HCT116 (cell line): ENCODE measurements at regions not wholly inside any gene's neighbourhood (a gene's known extent, or its start where the extent isn't known, plus 50 kb on each side); places are given as distances from the start of the nearest gene placed in this dataset.

ENCODE experiments used
- ATAC-seq: fragments of 200-7000 bp; cut with Tn5 transposase; 2 replicates; pipeline ENCODE4 v1.9.1; 2020; ENCODE audit warnings: mild to moderate bottlenecking, moderate library complexity
- BruUV-seq: library from RNA; stranded (reverse); fragments of 400-500 nt; replicated peaks from 2 replicates; lab custom pipeline; 2021; lab: Mats Ljungman, UMichigan
- CTCF ChIA-PET: fragments of 300-600 bp; sonication (Branson Sonifier 250); formaldehyde crosslinking; loops from one replicate; lab custom pipeline; 2021; ENCODE audit warnings: antibody characterized with exemption; lab: Charles Lee
- POLR2A ChIA-PET: fragments of 300-600, 350-600 bp; sonication (Branson Sonifier 250); formaldehyde crosslinking; loops from one replicate; lab custom pipeline; 2021; ENCODE audit warnings: antibody characterized with exemption; lab: Charles Lee
- RAD21 ChIA-PET, 2 experiments: fragments of 300-600 bp; sonication (Branson Sonifier 250); formaldehyde crosslinking; loops; one replicate each; lab custom pipeline; 2023; ENCODE audit warnings: low total read pairs in 2 of 2; ENCODE audit not compliant: uncharacterized antibody in 2 of 2, unreplicated experiment in 2 of 2, low non-redundant PET in 1 of 2; lab: Charles Lee
- DNase-seq: peaks from one replicate; pipeline ENCODE4 v3.0.0-alpha.2; 2010; ENCODE audit warnings: low read depth, low spot score
- H2AFZ ChIP-seq: fragments of 200-600 bp; shearing (Covaris generic), sonication (generic); 2 replicates; pipeline ENCODE4 v1.6.1; 2017; ENCODE audit warnings: low read depth, mixed run types, mixed read lengths, antibody characterized with exemption, low read length; ENCODE audit not compliant: poor library complexity, severe bottlenecking
- H3K27ac ChIP-seq: 2 replicates; pipeline ENCODE4 v1.5.1; 2012; ENCODE audit warnings: low read depth, low read length
- H3K27me3 ChIP-seq: fragments of 200-600 bp; sonication (generic); 2 replicates; pipeline ENCODE4 v1.6.1; 2016; ENCODE audit warnings: mixed run types, low read length, mixed read lengths; ENCODE audit not compliant: insufficient read depth
- H3K36me3 ChIP-seq, 2 experiments: fragments of 200-500 bp in 1 of 2; fragments of 200-600 bp in 1 of 2; sonication (Bioruptor generic) in 1 of 2; sonication (generic) in 1 of 2; 2 replicates each; pipeline versions ENCODE4 v1.5.1 to v1.6.1; 2014 to 2016; ENCODE audit warnings: low read length in 2 of 2, inconsistent platforms in 1 of 2, mixed read lengths in 1 of 2, mixed run types in 1 of 2; ENCODE audit not compliant: insufficient read depth in 2 of 2, control insufficient read depth in 1 of 2
- H3K4me1 ChIP-seq, 2 experiments: fragments of 200-600 bp in 1 of 2; sonication (generic) in 1 of 2; 2 replicates each; pipeline versions ENCODE4 v1.5.1 to v1.6.1; 2012 to 2017; ENCODE audit warnings: low read length in 2 of 2, inconsistent platforms in 1 of 2, mild to moderate bottlenecking in 1 of 2, mixed read lengths in 1 of 2, mixed run types in 1 of 2, moderate library complexity in 1 of 2; ENCODE audit not compliant: insufficient read depth in 2 of 2, control insufficient read depth in 1 of 2
- H3K4me2 ChIP-seq: fragments of 200-600 bp; sonication (generic); 2 replicates; pipeline ENCODE4 v1.6.1; 2017; ENCODE audit warnings: mixed run types, low read length, mixed read lengths
- H3K4me3 ChIP-seq, 2 experiments: fragments of 200-600 bp in 1 of 2; sonication (generic) in 1 of 2; replicated peaks in 1 of 2; 2 replicates each; pipeline ENCODE4 v1.5.1; 2011 to 2016; ENCODE audit warnings: low read length in 2 of 2, control low read depth in 1 of 2, low read depth in 1 of 2, mild to moderate bottlenecking in 1 of 2, mixed read lengths in 1 of 2, mixed run types in 1 of 2
- H3K79me2 ChIP-seq: fragments of 200-600 bp; sonication (generic); 2 replicates; pipeline ENCODE4 v1.6.1; 2017; ENCODE audit warnings: mild to moderate bottlenecking, mixed run types, low read length, moderate library complexity, mixed read lengths; ENCODE audit not compliant: insufficient read depth
- H3K9ac ChIP-seq: fragments of 200-600 bp; sonication (generic); 2 replicates; pipeline ENCODE4 v1.6.1; 2016; ENCODE audit warnings: low read length, mixed read lengths
- H3K9me2 ChIP-seq: fragments of 200-600 bp; sonication (generic), shearing (Covaris generic); 2 replicates; pipeline ENCODE4 v1.6.1; 2017; ENCODE audit warnings: mixed run types, mild to moderate bottlenecking, moderate library complexity; ENCODE audit not compliant: insufficient read depth
- H3K9me3 ChIP-seq, 2 experiments: fragments of 200-500 bp in 1 of 2; fragments of 200-600 bp in 1 of 2; sonication (Bioruptor generic) in 1 of 2; sonication (generic) in 1 of 2; 2 replicates each; pipeline ENCODE4 v1.6.1; 2014 to 2017; ENCODE audit warnings: low read length in 2 of 2, mixed read lengths in 2 of 2, inconsistent platforms in 1 of 2, low read depth in 1 of 2, mild to moderate bottlenecking in 1 of 2, mixed run types in 1 of 2, moderate library complexity in 1 of 2; ENCODE audit not compliant: control insufficient read depth in 1 of 2, insufficient read depth in 1 of 2
- H4K20me1 ChIP-seq: fragments of 200-600 bp; sonication (generic), shearing (Covaris generic); 2 replicates; pipeline ENCODE4 v1.6.1; 2017; ENCODE audit warnings: mixed run types, mild to moderate bottlenecking, moderate library complexity; ENCODE audit not compliant: insufficient read depth
- EGR1 ChIP-seq: IDR thresholded peaks from 2 replicates; pipeline ENCODE4 v1.6.1; 2012; ENCODE audit warnings: low read depth
- ELF1 ChIP-seq: IDR thresholded peaks from 2 replicates; pipeline ENCODE4 v1.6.1; 2012; ENCODE audit warnings: low read depth, borderline replicate concordance
- JUND ChIP-seq: IDR thresholded peaks from 2 replicates; pipeline ENCODE4 v1.6.1; 2012
- POLR2AphosphoS5 ChIP-seq: IDR thresholded peaks from 2 replicates; pipeline ENCODE4 v1.6.1; 2011; ENCODE audit warnings: mild to moderate bottlenecking, low read depth, low read length, moderate library complexity
- RAD21 ChIP-seq: IDR thresholded peaks from 2 replicates; pipeline ENCODE4 v1.6.1; 2012; ENCODE audit warnings: low read depth, mild to moderate bottlenecking
- SIN3A ChIP-seq: IDR thresholded peaks from 2 replicates; pipeline ENCODE4 v1.6.1; 2012; ENCODE audit warnings: low read depth
- SRF ChIP-seq: IDR thresholded peaks from 2 replicates; pipeline ENCODE4 v1.6.1; 2012; ENCODE audit warnings: low read depth
- TCF7L2 ChIP-seq: IDR thresholded peaks from 2 replicates; pipeline ENCODE4 v1.7.0; 2011; ENCODE audit warnings: borderline replicate concordance, inconsistent platforms; ENCODE audit not compliant: insufficient read depth, insufficient read length; ENCODE audit errors: extremely low read depth
- intact Hi-C: fragments of 100-400 bp; cut with micrococcal nuclease; formaldehyde crosslinking; loops from 2 replicates; pipeline ENCODE4 v1.10.0; 2022

GRCh38 chr11:91850021-91850420 lies 374.6 kb upstream of the FAT3 start:
- Histone ChIP-seq H3K4me2 (no peak overlapping the region), H3K79me2 (no peaks in the 10 kb centered on the region), H2AFZ (no peak overlapping the region), H3K36me3 (no peaks in the 10 kb centered on the region), H3K9me2 (no peaks in the 10 kb centered on the region), H3K4me3 (no peak overlapping the region), H4K20me1 (no peaks in the 10 kb centered on the region), H3K27me3 (no peaks in the 10 kb centered on the region), H3K27ac (no peak overlapping the region), H3K9me3 (peaks cover 0 to 4% of the 10 kb centered on the region in 2 experiments; a peak in 2 of 4 replicates), H3K4me1 (no peaks in the 10 kb centered on the region), H3K9ac (no peak overlapping the region)
- RAD21 ChIA-PET, result no interaction called here
- no TSS peak for BruUV-seq
- no peak for TF ChIP-seq SIN3A
- TF ChIP-seq POLR2AphosphoS5, result no peak
- TF ChIP-seq RAD21, result no peak
- POLR2A ChIA-PET, result no interaction called here
- no peak for ATAC-seq
- CTCF ChIA-PET, result no interaction called here
- intact Hi-C loops, result no loop called here
- no peak for DNase-seq

GRCh38 chr11:91846649-91847048 lies 378.0 kb upstream of the FAT3 start:
- no peaks in the 10 kb centered on the region for H4K20me1 ChIP-seq
- H3K9ac ChIP-seq, result no peak overlapping the region
- no peak overlapping the region for H3K4me2 ChIP-seq
- ChIA-PET POLR2A (no interaction called here), CTCF (no interaction called here), RAD21 (no interaction called here)
- no peaks in the 10 kb centered on the region for H3K36me3 ChIP-seq
- DNase-seq, result no peak
- no peak overlapping the region for H3K4me3 ChIP-seq
- ATAC-seq, result no peak
- intact Hi-C loops, result no loop called here
- H3K27me3 ChIP-seq, result no peaks in the 10 kb centered on the region
- H3K4me1 ChIP-seq, result no peaks in the 10 kb centered on the region
- no peak overlapping the region for H3K27ac ChIP-seq
- TF ChIP-seq SRF (no peak), EGR1 (no peak), ELF1 (no peak), JUND (no peak), TCF7L2 (no peak)
- no peaks in the 10 kb centered on the region for H3K9me2 ChIP-seq
- H2AFZ ChIP-seq, result no peak overlapping the region
- H3K9me3 ChIP-seq, result peaks cover 4 to 8% of the 10 kb centered on the region in 2 experiments; a peak in 2 of 4 replicates
- no peaks in the 10 kb centered on the region for H3K79me2 ChIP-seq
- no TSS peak for BruUV-seq
